GM19023 (cell line): ENCODE measurements at regions not wholly inside any gene's neighbourhood (a gene's known extent, or its start where the extent isn't known, plus 50 kb on each side); places are given as distances from the start of the nearest gene placed in this dataset.
"Not testable (repeated sequence)": the region's sequence is repeated elsewhere in the genome, so short reads cannot be mapped to it uniquely, and the experiment has no call there.

Experiments
- ATAC-seq: cut with Tn5 transposase; IDR thresholded peaks from one replicate; pipeline ENCODE4 v1.9.1; 2021; ENCODE audit warnings: mild to moderate bottlenecking, moderate library complexity; ENCODE audit not compliant: unreplicated experiment

- ATAC-seq, result no peak
Observed at GRCh38 chr4:33886356-33886755, 2358.0 kb downstream of the ARAP2 start.

GRCh38 chr4:33890841-33891240 lies 2353.5 kb downstream of the ARAP2 start:
- ATAC-seq, result no peak

DNA sequence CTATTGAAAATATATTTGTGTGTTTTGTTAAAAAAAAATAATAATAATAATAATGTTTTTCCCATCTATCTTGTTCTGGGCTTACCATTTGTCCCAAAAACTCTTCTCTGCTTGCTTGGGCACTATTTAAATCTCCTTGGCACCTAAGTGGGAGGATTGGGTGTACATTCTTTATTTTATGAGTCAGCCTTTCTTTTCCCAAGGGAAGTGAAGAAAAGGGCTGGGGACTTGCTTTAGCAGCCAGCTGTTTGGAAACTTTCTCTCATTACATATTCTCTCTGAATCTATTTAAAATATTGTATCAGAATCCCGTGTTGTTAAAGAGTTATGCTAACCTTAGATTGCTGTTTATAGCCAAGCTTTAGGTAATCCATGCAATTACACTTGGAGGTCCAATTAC lies 2332.4 kb downstream of the ARAP2 start:
- ATAC-seq, result no peak

DNA sequence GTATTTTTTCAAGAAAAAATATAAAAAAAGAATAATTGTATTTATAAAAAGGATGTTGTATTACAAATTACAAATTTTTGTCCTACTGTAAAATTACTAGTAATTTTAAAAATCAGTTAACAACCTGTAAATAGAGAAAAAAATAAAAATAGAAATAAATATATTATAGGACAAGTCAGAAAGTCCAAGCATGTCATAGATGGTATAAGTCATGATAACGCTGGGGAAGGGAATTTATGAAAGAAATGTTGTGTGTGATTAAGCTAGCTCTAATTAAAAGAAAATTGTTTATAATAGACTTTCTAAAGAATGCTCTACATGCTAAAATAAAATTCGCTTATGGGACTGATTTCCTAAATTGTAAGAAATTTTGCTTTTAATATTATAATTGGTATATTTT lies 2329.9 kb downstream of the ARAP2 start:
- no peak for ATAC-seq

- no peak for ATAC-seq
Observed at GRCh38 chr4:33923469-33923868, 2320.8 kb downstream of the ARAP2 start.

DNA sequence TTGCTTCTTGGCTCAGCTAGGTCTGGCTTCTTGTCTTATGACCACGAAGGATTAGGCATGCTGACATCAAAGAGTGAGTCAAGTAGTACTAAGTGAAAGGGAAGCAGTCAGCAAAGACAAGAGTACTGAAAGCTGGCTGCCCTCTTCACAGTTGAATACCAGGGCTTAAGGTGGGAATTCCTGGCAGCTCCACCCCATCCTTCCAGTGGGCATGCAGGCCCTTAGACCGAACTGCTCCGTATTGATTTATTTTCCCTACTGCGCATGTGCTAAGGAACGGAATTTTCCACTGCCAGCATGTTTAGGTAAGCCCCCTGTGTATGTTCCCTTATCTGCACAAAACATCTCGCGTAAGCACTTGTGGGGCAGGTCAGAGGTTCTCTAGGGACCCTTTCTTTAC lies 2320.1 kb downstream of the ARAP2 start:
- no peak for ATAC-seq

GRCh38 chr4:33924811-33925210 lies 2319.5 kb downstream of the ARAP2 start:
- ATAC-seq, result no peak

- no peak for ATAC-seq
Observed at GRCh38 chr4:33930497-33930896, 2313.8 kb downstream of the ARAP2 start.

DNA sequence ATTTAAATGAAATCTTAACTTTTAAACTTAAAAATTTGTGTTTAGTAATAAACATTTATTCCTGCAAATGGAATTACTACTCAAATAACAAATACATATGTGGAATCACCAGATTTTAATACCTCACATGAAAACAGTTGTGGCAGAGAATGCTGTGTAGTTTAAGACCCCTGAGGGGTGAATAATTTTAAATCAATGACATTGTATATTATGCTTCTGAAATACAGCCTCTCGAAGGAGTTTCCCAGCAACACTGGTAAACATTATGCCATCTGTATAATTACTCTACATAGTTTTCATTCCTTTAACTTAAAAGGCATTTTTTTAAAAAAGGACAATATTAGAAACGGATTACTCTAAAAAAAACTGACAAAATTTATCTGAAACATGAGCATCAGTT lies 2313.3 kb downstream of the ARAP2 start:
- ATAC-seq, result no peak

GRCh38 chr4:33940281-33940680 lies 2304.0 kb downstream of the ARAP2 start:
- no peak for ATAC-seq

- ATAC-seq, result no peak
Observed at GRCh38 chr4:33941854-33942253, 2302.5 kb downstream of the ARAP2 start.

DNA sequence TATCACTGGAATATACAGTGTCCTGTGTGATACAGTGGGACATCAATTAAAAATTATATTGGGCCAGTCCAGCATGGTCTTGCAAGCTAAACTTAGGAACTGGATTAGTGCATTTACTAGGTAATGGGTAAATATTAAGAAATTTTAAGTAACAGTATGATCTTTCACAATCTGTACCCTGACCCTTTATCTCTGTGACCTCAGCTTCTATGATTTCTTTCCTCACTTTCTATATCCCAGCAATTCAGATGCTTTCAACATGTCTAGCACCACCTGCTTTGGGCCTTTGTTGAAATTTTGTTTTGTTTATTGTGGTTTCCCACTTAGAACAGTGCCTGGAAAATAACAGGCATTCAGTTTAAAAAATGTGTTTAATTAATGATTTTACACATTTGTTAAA lies 2295.4 kb downstream of the ARAP2 start:
- ATAC-seq, result no peak

- not testable (repeated sequence) for ATAC-seq
Observed at GRCh38 chr4:33953848-33954247, 2290.5 kb downstream of the ARAP2 start.

GRCh38 chr4:33954759-33955158 lies 2289.6 kb downstream of the ARAP2 start:
- ATAC-seq, result no peak

- no peak for ATAC-seq
Observed at GRCh38 chr4:33959519-33959918, 2284.8 kb downstream of the ARAP2 start.

DNA sequence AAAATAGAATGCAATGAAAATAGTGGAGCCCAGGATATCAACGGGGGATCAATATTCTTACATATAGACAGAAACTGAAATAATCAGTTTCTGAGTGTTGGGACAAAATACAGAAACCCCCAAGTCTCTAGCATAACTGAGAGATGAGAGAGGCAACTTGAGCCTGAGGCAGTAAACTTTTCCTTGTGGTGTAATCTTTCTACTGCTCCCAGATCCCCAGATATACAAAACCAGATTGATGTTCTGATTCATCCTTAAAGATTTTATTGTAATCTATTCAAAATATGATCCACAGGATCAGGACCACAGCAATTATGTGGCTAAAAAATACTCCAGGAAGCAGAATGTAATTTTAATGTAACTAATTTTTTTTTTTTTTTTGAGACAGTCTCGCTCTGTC lies 2282.6 kb downstream of the ARAP2 start:
- ATAC-seq, result no peak

DNA sequence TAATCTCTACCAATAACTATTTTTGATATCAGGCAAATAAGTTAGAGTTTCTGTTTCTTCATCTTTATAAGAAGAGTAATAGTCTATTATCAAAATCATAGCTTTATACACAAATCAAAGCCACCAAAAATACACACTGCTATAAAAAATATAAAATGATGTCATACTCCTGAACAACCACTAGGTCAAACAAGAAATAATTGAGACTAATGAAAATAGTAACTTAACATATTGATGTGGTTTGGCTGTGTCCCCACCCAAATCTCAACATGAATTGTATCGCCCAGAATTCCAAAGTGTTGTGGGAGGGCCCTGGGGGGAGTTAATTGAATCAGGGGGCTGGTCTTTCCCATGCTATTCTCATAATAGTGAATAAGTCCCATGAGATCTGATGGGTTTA lies 2277.5 kb downstream of the ARAP2 start:
- no peak for ATAC-seq

DNA sequence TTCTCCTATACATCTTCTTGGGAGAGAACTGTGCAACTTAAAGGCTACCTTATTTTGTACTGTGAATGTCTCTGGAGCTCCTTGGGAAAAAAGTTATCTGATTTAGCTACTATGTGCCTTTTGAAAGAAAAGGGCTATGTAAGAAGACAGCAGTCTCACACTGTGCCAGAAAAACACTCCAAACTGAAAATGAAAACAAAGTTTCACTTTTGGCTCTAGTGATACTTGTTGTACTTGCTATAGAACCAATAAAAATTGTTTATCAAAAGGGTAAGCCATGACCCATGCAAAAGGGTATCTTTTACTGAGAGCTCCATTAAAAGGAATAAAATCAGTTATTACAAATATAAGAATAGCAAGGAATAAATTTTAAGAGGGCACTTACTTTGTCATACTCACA lies 2270.0 kb downstream of the ARAP2 start:
- no peak for ATAC-seq

GRCh38 chr4:33975995-33976394 lies 2268.3 kb downstream of the ARAP2 start:
- ATAC-seq, result no peak

DNA sequence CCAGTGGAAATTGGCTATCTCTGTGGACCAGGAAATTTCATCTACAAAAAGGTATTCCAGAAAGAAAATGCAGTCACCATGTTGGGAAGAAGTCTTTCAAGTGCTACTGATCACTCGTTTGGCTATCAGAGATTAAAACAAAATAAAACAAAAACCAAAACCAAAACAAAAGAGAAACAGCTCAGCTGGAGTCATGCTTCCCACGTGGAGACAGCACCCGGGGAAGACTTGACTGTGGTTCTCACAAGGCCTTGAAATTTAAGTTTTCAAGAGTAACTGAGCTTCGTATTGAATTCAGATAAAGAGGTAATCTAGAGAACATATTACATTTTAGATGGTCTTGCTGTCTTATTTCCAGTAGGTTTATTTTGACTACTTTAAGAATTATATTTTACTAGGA lies 2264.5 kb downstream of the ARAP2 start:
- ATAC-seq, result not testable (repeated sequence)

DNA sequence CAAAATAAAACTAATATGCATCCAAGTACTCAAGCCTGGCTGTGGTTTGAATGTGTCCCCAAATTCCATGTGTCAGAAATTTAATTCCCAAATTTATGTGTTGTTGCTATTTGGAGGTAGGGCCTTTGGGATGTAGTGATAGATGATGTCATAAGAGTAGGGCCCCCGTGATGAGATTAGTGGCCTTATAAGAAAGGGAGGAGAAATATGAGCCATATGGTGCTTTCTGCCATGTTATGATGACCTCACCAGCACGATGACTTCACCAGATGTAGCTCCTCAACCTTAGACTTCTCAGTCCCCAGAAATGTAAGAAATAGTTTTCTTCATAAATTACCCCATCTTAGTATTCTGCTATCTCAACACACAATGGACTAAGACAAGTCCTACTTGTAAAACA lies 2264.0 kb downstream of the ARAP2 start:
- ATAC-seq, result no peak

DNA sequence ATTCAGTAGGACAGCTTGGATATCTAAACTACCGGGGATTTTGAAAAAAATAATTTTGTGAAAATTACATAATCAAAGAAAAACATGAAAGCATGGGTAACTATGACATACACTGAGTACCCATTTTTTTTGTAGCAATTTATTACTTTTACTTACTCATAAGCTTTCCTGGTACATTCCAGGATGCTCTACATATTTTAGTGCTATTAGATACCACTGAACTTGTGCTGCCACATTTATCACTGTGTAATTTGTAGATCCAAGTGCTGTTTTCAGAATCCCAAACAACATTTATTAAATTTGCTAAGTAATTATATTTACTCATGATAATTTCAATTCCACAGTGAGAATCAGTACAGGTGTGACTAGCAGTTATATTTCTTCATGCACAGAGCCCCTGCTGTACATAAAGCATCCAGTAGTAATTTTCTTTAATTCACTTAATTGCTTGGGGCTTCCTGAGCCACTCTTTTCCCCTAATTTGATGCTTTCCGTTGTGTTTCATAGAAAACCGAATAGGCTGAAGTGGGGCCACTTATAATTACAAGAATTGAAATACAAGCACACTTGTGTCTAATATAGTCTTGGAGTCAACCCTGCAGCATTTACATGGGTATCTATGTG lies 2254.4 kb downstream of the ARAP2 start:
- no peak for ATAC-seq

- ATAC-seq, result no peak
Observed at GRCh38 chr4:33996075-33996718, 2248.1 kb downstream of the ARAP2 start.
